Fibroblast of the aortic adventitia (primary cell): ENCODE measurements at regions not wholly inside any gene's neighbourhood (a gene's known extent, or its start where the extent isn't known, plus 50 kb on each side); places are given as distances from the start of the nearest gene placed in this dataset.

ENCODE experiments used
- DNase-seq: peaks from one replicate; pipeline ENCODE4 v3.0.0-alpha.2; 2010; ENCODE audit warnings: low read depth
- H3K4me3 ChIP-seq: 2 replicates; pipeline ENCODE4 v1.5.1; 2011; ENCODE audit warnings: low read depth, mild to moderate bottlenecking, control low read depth, low read length, moderate library complexity
- CTCF ChIP-seq: IDR thresholded peaks from 2 replicates; pipeline ENCODE4 v1.5.1; 2011; ENCODE audit warnings: mild to moderate bottlenecking, low read length, control low read depth, inconsistent platforms; ENCODE audit not compliant: insufficient read depth

- DNase-seq = no peak
- no peak for TF ChIP-seq CTCF
- H3K4me3 ChIP-seq = no peak overlapping the region
Measured at GRCh38 chr4:124537971-124538370, 174.6 kb downstream of the ANKRD50 start.

GRCh38 chr4:124540014-124540413, 172.5 kb downstream of the ANKRD50 start:
- no peak overlapping the region for H3K4me3 ChIP-seq
- no peak for DNase-seq
- TF ChIP-seq CTCF = no peak

- no peak overlapping the region for H3K4me3 ChIP-seq
- no peak for DNase-seq
- TF ChIP-seq CTCF = no peak
Measured at GRCh38 chr4:124541652-124542420, 170.7 kb downstream of the ANKRD50 start.

- no peak overlapping the region for H3K4me3 ChIP-seq
- TF ChIP-seq CTCF = no peak
- DNase-seq = no peak
Measured at GRCh38 chr4:124555959-124556358, 156.6 kb downstream of the ANKRD50 start.

- H3K4me3 ChIP-seq = no peak overlapping the region
- no peak for TF ChIP-seq CTCF
- DNase-seq = no peak
Measured at GRCh38 chr4:124564121-124564520, 148.4 kb downstream of the ANKRD50 start.

GRCh38 chr4:124565371-124565770, 147.2 kb downstream of the ANKRD50 start:
- H3K4me3 ChIP-seq = no peak overlapping the region

More at GRCh38 chr4:124565371-124565770, 147.2 kb downstream of the ANKRD50 start:
- no peak for DNase-seq
- TF ChIP-seq CTCF = no peak
